Uterus (tissue), 3 donors: ENCODE measurements at regions not wholly inside any gene's neighbourhood (a gene's known extent, or its start where the extent isn't known, plus 50 kb on each side); places are given as distances from the start of the nearest gene placed in this dataset.

Experiments used
- DNase-seq, 2 donors: peaks; one replicate each; pipeline ENCODE4 v3.0.0-alpha.2; 2019 to 2020
- H3K27ac ChIP-seq, 2 donors: fragments of 200-600 bp; sonication (generic); 1 replicate in 1 of 2; 2 replicates in 1 of 2; pipeline ENCODE4 v1.5.1; 2016 to 2018
- H3K27me3 ChIP-seq, 2 donors: fragments of 200-600 bp; sonication (generic); one replicate each; pipeline ENCODE4 v1.5.1; 2018 to 2019; ENCODE audit warnings: control low read depth in 1 of 2
- H3K36me3 ChIP-seq, 2 donors: fragments of 200-600 bp; sonication (generic); one replicate each; pipeline ENCODE4 v1.5.1; 2019; ENCODE audit warnings: control low read depth in 1 of 2
- H3K4me1 ChIP-seq, 2 donors: fragments of 200-600 bp; sonication (generic); one replicate each; pipeline ENCODE4 v1.5.1; 2018 to 2019; ENCODE audit warnings: control low read depth in 1 of 2
- H3K4me3 ChIP-seq, 2 donors: fragments of 200-600 bp; sonication (generic); 1 replicate in 1 of 2; 2 replicates in 1 of 2; pipeline ENCODE4 v1.5.1; 2018 to 2019; ENCODE audit warnings: mild to moderate bottlenecking in 1 of 2
- H3K9me3 ChIP-seq, 2 donors: fragments of 200-600 bp; sonication (generic); one replicate each; pipeline ENCODE4 v1.5.1; 2019; ENCODE audit warnings: control low read depth in 1 of 2
- POLR2A ChIP-seq, 2 donors: fragments of 450-650 bp; IDR thresholded peaks; one replicate each; pipeline ENCODE4 v1.6.1; 2016; ENCODE audit warnings: antibody characterized with exemption in 2 of 2, mild to moderate bottlenecking in 1 of 2, moderate library complexity in 1 of 2
- intact Hi-C: fragments of 100-400 bp; cut with DNase I; formaldehyde crosslinking; loops from one replicate; pipeline ENCODE4 v1.15.1; 2023; ENCODE audit warnings: low total_unique reads
- TF ChIP-seq, protein P1 (sequence below), 4 experiments: fragments of 200-600 bp in 2 of 4; fragments of 450-650 bp in 2 of 4; sonication (generic) in 2 of 4; IDR thresholded peaks; one replicate each; pipeline ENCODE4 v1.5.1; 2016 to 2019; ENCODE audit warnings: antibody characterized with exemption in 4 of 4, mild to moderate bottlenecking in 2 of 4, moderate library complexity in 1 of 4
- donor health status: DM: yes; HTN: yes; CAD: no.

- no peak overlapping the region for H3K4me3 ChIP-seq
- intact Hi-C loops = no loop called here
- H3K27me3 ChIP-seq = no peaks in the 10 kb centered on the region
- no peaks in the 10 kb centered on the region for H3K4me1 ChIP-seq
- DNase-seq = no peak
- TF ChIP-seq POLR2A (IDR thresholded peaks at IDR 0.05) = no peak
- TF ChIP-seq, protein P1, sequence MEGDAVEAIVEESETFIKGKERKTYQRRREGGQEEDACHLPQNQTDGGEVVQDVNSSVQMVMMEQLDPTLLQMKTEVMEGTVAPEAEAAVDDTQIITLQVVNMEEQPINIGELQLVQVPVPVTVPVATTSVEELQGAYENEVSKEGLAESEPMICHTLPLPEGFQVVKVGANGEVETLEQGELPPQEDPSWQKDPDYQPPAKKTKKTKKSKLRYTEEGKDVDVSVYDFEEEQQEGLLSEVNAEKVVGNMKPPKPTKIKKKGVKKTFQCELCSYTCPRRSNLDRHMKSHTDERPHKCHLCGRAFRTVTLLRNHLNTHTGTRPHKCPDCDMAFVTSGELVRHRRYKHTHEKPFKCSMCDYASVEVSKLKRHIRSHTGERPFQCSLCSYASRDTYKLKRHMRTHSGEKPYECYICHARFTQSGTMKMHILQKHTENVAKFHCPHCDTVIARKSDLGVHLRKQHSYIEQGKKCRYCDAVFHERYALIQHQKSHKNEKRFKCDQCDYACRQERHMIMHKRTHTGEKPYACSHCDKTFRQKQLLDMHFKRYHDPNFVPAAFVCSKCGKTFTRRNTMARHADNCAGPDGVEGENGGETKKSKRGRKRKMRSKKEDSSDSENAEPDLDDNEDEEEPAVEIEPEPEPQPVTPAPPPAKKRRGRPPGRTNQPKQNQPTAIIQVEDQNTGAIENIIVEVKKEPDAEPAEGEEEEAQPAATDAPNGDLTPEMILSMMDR (IDR thresholded peaks at IDR 0.05) = no peak
- H3K27ac ChIP-seq = no peak overlapping the region
- no peaks in the 10 kb centered on the region for H3K9me3 ChIP-seq
- no peaks in the 10 kb centered on the region for H3K36me3 ChIP-seq
Observed at GRCh38 chr4:144572660-144573059, 73.3 kb upstream of the HHIP start.

- Histone ChIP-seq H3K27ac (no peak overlapping the region), H3K36me3 (no peaks in the 10 kb centered on the region), H3K4me3 (no peak overlapping the region), H3K4me1 (no peaks in the 10 kb centered on the region), H3K9me3 (no peaks in the 10 kb centered on the region), H3K27me3 (no peaks in the 10 kb centered on the region)
- intact Hi-C loops = no loop called here
- TF ChIP-seq, protein P1 (IDR thresholded peaks at IDR 0.05) = no peak
- TF ChIP-seq POLR2A (IDR thresholded peaks at IDR 0.05) = no peak
- DNase-seq = no peak
Observed at GRCh38 chr4:144574000-144574399, 72.0 kb upstream of the HHIP start.

DNA sequence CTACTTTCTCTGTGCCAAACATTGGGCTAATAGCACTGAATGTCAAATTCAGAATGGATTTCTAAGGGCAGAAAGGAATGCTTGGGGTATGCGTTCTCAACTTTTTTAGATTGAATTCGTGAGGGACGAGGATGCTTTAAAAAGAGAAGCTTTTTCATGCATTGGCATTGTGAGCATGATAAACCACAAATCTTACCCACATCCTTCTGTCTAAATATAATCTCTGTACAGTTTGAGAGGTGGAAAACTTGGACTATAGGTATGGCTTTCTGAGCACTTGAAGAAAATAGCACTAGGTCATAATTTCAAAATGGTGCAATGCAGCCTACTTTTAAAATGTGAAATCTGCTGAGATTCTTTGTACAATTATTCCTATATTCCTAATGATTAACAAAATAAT lies 71.4 kb upstream of the HHIP start:
- H3K27ac ChIP-seq = no peak overlapping the region
- DNase-seq = no peak
- TF ChIP-seq, protein P1 (IDR thresholded peaks at IDR 0.05) = no peak
- no peak for TF ChIP-seq POLR2A (IDR thresholded peaks at IDR 0.05)
- H3K4me3 ChIP-seq = no peak overlapping the region
- intact Hi-C loops = no loop called here
- no peaks in the 10 kb centered on the region for H3K9me3 ChIP-seq
- no peaks in the 10 kb centered on the region for H3K36me3 ChIP-seq
- H3K27me3 ChIP-seq = no peaks in the 10 kb centered on the region
- no peaks in the 10 kb centered on the region for H3K4me1 ChIP-seq

DNA sequence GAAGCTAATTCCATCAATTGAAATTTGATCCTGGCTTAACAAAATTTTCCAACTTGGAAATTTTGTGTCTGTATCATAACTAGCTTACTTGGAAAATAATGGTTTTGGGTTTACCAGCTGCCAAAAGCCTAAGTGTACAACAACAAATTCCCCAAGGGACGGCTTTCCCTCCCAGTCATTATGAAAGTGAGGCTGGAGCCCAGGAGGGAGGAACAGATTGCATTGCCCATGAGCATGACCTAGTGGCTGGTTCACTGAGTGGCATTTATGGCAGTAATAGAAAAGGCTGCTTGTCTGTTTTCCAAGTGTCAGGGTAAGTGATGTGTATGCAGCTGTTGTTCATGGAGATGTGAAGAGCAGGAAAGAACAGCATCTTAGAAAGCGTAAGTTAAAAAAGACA lies 70.8 kb upstream of the HHIP start:
- DNase-seq = no peak
- H3K4me3 ChIP-seq = no peak overlapping the region
- no peak overlapping the region for H3K27ac ChIP-seq
- no peaks in the 10 kb centered on the region for H3K4me1 ChIP-seq
- no peaks in the 10 kb centered on the region for H3K9me3 ChIP-seq
- H3K27me3 ChIP-seq = no peaks in the 10 kb centered on the region
- TF ChIP-seq, protein P1 (IDR thresholded peaks at IDR 0.05) = no peak
- TF ChIP-seq POLR2A (IDR thresholded peaks at IDR 0.05) = no peak
- intact Hi-C loops = no loop called here
- H3K36me3 ChIP-seq = no peaks in the 10 kb centered on the region

DNA sequence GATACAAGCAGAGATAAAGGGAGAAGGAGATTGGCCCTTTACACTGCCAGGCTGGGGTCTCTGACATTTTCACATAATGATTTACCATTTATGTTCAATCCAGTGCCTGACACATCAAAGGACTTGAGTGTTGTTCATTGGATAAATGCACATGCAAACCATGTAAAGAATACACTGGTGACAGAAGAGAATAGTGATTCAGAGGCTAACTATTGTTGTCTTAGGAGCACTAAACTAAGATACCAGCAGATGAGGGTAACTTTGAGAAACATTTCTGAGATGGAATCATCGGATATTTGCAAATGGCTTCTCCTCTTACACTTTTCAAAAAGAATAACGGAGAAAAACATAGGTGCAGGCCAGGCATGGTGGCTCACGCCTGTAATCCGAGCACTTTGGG lies 67.3 kb upstream of the HHIP start:
- no peak for TF ChIP-seq POLR2A (IDR thresholded peaks at IDR 0.05)
- TF ChIP-seq, protein P1 (IDR thresholded peaks at IDR 0.05) = no peak
- Histone ChIP-seq H3K27ac (no peak overlapping the region), H3K27me3 (no peaks in the 10 kb centered on the region), H3K4me1 (no peaks in the 10 kb centered on the region), H3K9me3 (no peaks in the 10 kb centered on the region), H3K4me3 (no peak overlapping the region), H3K36me3 (no peaks in the 10 kb centered on the region)
- DNase-seq = no peak
- intact Hi-C loops = no loop called here
